ENCODE measurements at regions not wholly inside any gene's neighbourhood (a gene's known extent, or its start where the extent isn't known, plus 50 kb on each side); places are given as distances from the start of the nearest gene placed in this dataset.

- H3K9me3 Mint-ChIP-seq = no peaks in the 10 kb centered on the region
- no peak for DNase-seq
- no peak overlapping the region for H3K4me3 Mint-ChIP-seq
- no peaks in the 10 kb centered on the region for H3K36me3 Mint-ChIP-seq (ENCODE audit: low read depth)
- no peaks in the 10 kb centered on the region for H3K27me3 Mint-ChIP-seq
- no peak for ATAC-seq
- peaks cover 4% of the 10 kb centered on the region for H3K4me1 Mint-ChIP-seq
- no peak overlapping the region for H3K27ac Mint-ChIP-seq
Measured at GRCh38 chr2:47315475-47315874, 53.6 kb upstream of the EPCAM start.

- DNase-seq (no peak), ATAC-seq (no peak)
- Mint-ChIP-seq H3K27me3 (no peaks in the 10 kb centered on the region), H3K27ac (no peak overlapping the region), H3K4me3 (no peak overlapping the region), H3K36me3 (ENCODE audit: low read depth) (no peaks in the 10 kb centered on the region), H3K4me1 (peaks cover 11% of the 10 kb centered on the region), H3K9me3 (no peaks in the 10 kb centered on the region)
Measured at GRCh38 chr2:47313728-47314127, 55.4 kb upstream of the EPCAM start.

- Mint-ChIP-seq H3K4me1 (peaks cover 11% of the 10 kb centered on the region), H3K36me3 (ENCODE audit: low read depth) (no peaks in the 10 kb centered on the region), H3K27me3 (no peaks in the 10 kb centered on the region), H3K4me3 (no peak overlapping the region), H3K27ac (no peak overlapping the region), H3K9me3 (no peaks in the 10 kb centered on the region)
- no peak for ATAC-seq
- DNase-seq = no peak
Measured at GRCh38 chr2:47313141-47313691, 55.9 kb upstream of the EPCAM start.

- no peak for ATAC-seq
- Mint-ChIP-seq H3K27ac (no peak overlapping the region), H3K27me3 (no peaks in the 10 kb centered on the region), H3K9me3 (no peaks in the 10 kb centered on the region), H3K4me3 (no peak overlapping the region), H3K4me1 (peaks cover 11% of the 10 kb centered on the region), H3K36me3 (ENCODE audit: low read depth) (no peaks in the 10 kb centered on the region)
- no peak for DNase-seq
Measured at GRCh38 chr2:47312491-47312850, 56.6 kb upstream of the EPCAM start.

GRCh38 chr2:47311764-47312490, 57.2 kb upstream of the EPCAM start:
- ATAC-seq (no peak), DNase-seq (no peak)
- Mint-ChIP-seq H3K4me1 (peaks cover 11% of the 10 kb centered on the region), H3K9me3 (no peaks in the 10 kb centered on the region), H3K4me3 (no peak overlapping the region), H3K36me3 (ENCODE audit: low read depth) (no peaks in the 10 kb centered on the region), H3K27ac (no peak overlapping the region), H3K27me3 (no peaks in the 10 kb centered on the region)

DNA sequence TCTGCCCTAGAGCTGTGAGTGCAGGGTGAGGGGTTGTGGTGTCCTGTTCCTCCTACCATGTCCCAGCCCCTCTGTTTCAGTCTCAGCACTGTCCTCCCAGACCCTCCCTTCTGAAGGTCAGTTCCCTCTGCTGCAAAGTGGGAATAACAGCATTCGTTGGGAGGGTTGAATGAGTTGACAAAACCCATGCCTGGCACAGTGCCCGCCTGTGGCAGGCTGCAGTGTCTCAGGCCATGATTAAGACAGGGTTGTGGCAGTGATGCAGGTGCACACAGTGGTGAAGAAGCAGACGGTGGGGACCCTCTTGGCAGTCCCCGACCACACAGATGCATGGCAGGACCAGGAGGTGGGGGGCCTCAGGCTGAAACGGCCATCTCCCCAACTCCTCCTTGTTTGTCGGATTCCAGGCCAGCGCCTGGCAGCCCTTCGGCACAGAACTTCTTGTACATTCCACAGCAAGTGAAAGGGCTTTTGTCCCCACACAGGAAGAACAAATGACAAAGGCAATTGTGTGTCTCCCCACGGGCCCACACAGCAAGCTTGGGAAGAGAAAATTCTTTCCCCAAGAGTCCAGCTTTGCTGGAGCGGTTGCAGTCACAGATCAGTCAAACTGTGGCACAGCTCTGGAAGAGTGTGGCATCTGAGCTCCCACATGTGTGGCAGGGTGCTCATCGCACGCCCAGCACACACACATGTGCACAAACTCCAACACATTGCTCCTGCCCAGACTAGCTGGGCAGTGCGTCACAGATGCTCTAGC, 58.1 kb upstream of the EPCAM start:
- peaks cover 3% of the 10 kb centered on the region for H3K27me3 Mint-ChIP-seq
- H3K9me3 Mint-ChIP-seq = no peaks in the 10 kb centered on the region
- no peak overlapping the region for H3K27ac Mint-ChIP-seq
- H3K4me1 Mint-ChIP-seq = peaks cover 11% of the 10 kb centered on the region
- no peak for ATAC-seq
- no peaks in the 10 kb centered on the region for H3K36me3 Mint-ChIP-seq (ENCODE audit: low read depth)
- H3K4me3 Mint-ChIP-seq = no peak overlapping the region
- no peak for DNase-seq

DNA sequence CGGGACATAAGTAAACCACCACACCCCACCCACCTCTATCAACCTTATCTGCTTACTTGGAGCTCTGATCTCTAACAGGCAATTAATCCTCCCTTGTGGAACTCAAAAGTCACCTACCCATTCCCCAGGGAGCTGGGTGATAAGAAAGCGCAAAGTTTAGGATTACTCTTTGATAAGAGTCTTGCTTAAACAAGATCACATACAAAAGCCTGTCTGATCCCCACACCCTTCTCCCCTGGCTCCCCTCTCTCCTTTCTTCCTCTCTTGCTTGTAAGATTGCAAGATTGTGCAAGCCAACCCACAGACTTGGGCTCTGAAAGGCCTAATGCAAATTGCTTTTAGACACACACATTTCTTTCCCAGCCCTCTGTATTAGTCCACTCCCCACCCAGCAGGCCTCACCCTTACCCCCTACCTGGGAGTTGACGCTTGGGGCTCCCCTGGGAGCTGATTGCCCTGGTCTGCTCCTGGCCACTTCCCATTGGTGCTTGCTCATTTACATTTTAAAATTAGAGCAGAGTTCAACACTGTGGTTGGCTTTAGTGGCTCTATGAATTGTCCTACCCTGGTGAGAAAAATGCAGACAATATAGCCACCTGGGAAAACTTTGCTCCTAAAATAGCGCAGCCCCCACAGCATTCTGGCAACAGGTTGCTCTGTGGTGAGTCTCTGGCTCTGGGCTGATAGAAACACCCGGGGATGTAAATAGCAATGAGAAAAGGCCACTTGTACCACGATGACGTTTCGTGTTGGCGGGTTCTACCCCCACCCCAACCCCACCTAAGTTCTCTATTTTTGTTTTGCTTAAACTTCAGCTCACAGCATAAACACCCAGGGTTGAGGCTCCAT, 58.9 kb upstream of the EPCAM start:
- Mint-ChIP-seq H3K27me3 (peaks cover 3% of the 10 kb centered on the region), H3K4me1 (peaks cover 11% of the 10 kb centered on the region), H3K36me3 (ENCODE audit: low read depth) (no peaks in the 10 kb centered on the region), H3K27ac (no peak overlapping the region), H3K9me3 (no peaks in the 10 kb centered on the region), H3K4me3 (no peak overlapping the region)
- ATAC-seq (no peak), DNase-seq (no peak)

- no peak for ATAC-seq
- DNase-seq = no peak
- Mint-ChIP-seq H3K9me3 (no peaks in the 10 kb centered on the region), H3K36me3 (ENCODE audit: low read depth) (no peaks in the 10 kb centered on the region), H3K4me1 (peaks cover 11% of the 10 kb centered on the region), H3K4me3 (no peak overlapping the region), H3K27me3 (peaks cover 3% of the 10 kb centered on the region), H3K27ac (no peak overlapping the region)
Measured at GRCh38 chr2:47309472-47309951, 59.6 kb upstream of the EPCAM start.

GRCh38 chr2:47307066-47307465, 62.0 kb upstream of the EPCAM start:
- peaks cover 8% of the 10 kb centered on the region for H3K27me3 Mint-ChIP-seq
- H3K36me3 Mint-ChIP-seq (ENCODE audit: low read depth) = no peaks in the 10 kb centered on the region
- H3K27ac Mint-ChIP-seq = no peak overlapping the region
- no peak for ATAC-seq
- peaks cover 11% of the 10 kb centered on the region for H3K4me1 Mint-ChIP-seq
- no peaks in the 10 kb centered on the region for H3K9me3 Mint-ChIP-seq
- H3K4me3 Mint-ChIP-seq = no peak overlapping the region
- DNase-seq = no peak

DNA sequence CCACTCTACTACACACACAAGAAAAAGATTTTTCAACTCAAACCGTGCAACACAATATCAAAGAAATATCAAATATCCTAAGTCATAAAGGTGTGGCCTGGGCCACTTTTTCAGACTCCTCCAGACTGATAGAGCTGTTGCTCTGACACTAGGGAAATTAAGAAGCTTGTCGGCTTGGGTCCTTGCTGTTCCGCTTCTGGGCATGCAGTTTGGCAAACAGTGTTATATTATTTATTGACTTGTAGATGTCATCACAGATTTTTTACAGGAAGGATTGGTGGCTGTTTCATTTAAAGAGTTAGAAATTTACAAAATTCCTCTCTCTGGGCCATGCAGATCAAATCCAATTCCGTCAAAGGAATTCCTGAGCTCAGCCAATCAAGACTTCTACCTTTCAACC, 64.5 kb upstream of the EPCAM start:
- no peaks in the 10 kb centered on the region for H3K9me3 Mint-ChIP-seq
- ATAC-seq (no peak), DNase-seq (no peak)
- H3K36me3 Mint-ChIP-seq (ENCODE audit: low read depth) = no peaks in the 10 kb centered on the region
- peaks cover 16% of the 10 kb centered on the region for H3K27me3 Mint-ChIP-seq
- no peak overlapping the region for H3K4me3 Mint-ChIP-seq
- peaks cover 15% of the 10 kb centered on the region for H3K4me1 Mint-ChIP-seq
- H3K27ac Mint-ChIP-seq = no peak overlapping the region

DNA sequence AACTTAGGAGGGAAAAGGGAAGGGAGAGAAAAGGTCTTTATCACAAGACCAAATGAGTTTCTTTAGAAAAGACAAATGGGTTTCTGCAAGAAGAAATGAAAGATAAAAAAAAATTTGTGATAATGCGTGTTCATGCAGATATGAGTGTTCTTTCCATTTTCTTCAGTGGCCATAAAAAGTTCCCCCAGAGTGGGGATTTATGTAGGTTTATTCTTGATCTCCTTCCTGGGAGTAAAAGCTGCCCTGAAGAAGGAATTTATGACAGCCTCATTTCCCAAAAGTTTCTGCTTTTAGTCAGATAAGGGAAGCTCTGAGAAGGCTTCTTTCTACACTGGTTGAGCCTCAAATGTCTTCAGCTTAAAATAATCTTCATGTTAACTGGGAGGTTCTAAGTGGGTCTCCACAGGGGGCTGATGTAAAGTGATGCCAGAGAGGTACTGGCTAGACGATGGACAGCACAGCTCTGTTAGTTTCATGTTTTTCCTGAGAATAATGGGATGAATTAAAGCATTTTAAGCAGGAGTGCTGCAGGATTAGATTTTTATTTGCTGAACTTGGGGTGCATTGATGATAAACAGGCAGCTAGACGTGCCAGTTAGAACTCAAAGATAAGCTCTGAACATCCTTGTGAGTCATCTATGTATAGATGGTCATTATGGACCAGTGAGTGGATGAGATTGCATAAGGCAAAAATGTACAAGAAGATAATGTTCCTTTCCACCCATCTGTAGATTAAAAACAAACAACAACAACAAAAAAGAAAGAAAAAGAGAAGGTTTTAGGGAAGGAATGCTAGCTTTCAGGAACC, 65.6 kb upstream of the EPCAM start:
- no peaks in the 10 kb centered on the region for H3K9me3 Mint-ChIP-seq
- ATAC-seq (no peak), DNase-seq (no peak)
- peaks cover 14% of the 10 kb centered on the region for H3K4me1 Mint-ChIP-seq
- peaks cover 16% of the 10 kb centered on the region for H3K27me3 Mint-ChIP-seq
- H3K4me3 Mint-ChIP-seq = no peak overlapping the region
- H3K27ac Mint-ChIP-seq = no peak overlapping the region
- H3K36me3 Mint-ChIP-seq (ENCODE audit: low read depth) = no peaks in the 10 kb centered on the region

- ATAC-seq (no peak), DNase-seq (no peak)
- Mint-ChIP-seq H3K9me3 (no peaks in the 10 kb centered on the region), H3K4me3 (no peak overlapping the region), H3K27me3 (peaks cover 16% of the 10 kb centered on the region), H3K4me1 (peaks cover 14% of the 10 kb centered on the region), H3K27ac (no peak overlapping the region), H3K36me3 (ENCODE audit: low read depth) (no peaks in the 10 kb centered on the region)
Measured at GRCh38 chr2:47302308-47302707, 66.8 kb upstream of the EPCAM start.

DNA sequence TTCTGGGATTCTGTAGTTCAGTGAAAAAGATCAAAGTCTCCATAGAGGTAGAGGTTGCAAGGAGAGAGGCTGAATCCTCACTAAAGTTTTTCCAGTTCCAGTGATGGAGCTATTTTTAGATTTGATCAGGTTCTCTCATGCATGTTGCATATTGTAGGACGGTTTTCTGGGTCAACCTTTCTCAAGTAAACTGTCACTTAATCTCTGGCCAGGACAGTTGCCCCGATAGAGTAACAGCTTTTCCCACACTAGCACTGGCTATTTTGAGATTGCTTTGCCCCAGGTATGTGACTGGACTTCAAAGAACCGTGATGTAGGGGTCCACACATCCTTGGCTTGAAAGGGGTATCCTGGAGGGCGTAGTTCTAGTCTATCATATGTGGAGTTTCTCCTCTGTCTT, 67.4 kb upstream of the EPCAM start:
- DNase-seq = no peak
- no peak overlapping the region for H3K27ac Mint-ChIP-seq
- peaks cover 16% of the 10 kb centered on the region for H3K27me3 Mint-ChIP-seq
- peaks cover 14% of the 10 kb centered on the region for H3K4me1 Mint-ChIP-seq
- no peak overlapping the region for H3K4me3 Mint-ChIP-seq
- no peaks in the 10 kb centered on the region for H3K36me3 Mint-ChIP-seq (ENCODE audit: low read depth)
- no peaks in the 10 kb centered on the region for H3K9me3 Mint-ChIP-seq
- no peak for ATAC-seq

- H3K9me3 Mint-ChIP-seq = no peaks in the 10 kb centered on the region
- H3K36me3 Mint-ChIP-seq (ENCODE audit: low read depth) = no peaks in the 10 kb centered on the region
- DNase-seq = no peak
- H3K27me3 Mint-ChIP-seq = peaks cover 14% of the 10 kb centered on the region
- ATAC-seq = no peak
- no peak overlapping the region for H3K27ac Mint-ChIP-seq
- H3K4me3 Mint-ChIP-seq = no peak overlapping the region
- peaks cover 14% of the 10 kb centered on the region for H3K4me1 Mint-ChIP-seq
Measured at GRCh38 chr2:47301277-47301618, 67.9 kb upstream of the EPCAM start.

Data from activated naive CD8-positive, alpha-beta T cell treated with anti-CD3 and anti-CD28 coated beads, Interleukin-2, amount 50 U/mL, for 24 hours (primary cell).